D721Med (cell line): ENCODE measurements at regions not wholly inside any gene's neighbourhood (a gene's known extent, or its start where the extent isn't known, plus 50 kb on each side); places are given as distances from the start of the nearest gene placed in this dataset.

Source experiments
- DNase-seq: peaks from one replicate; pipeline ENCODE4 v3.0.0; 2011; ENCODE audit warnings: low spot score; ENCODE audit not compliant: insufficient read length
- FAIRE-seq: peaks from 2 replicates; lab custom pipeline; 2011; peaks lifted over from hg19 to GRCh38; lab: Jason Lieb, UNC
- CTCF ChIP-seq: IDR thresholded peaks from 2 replicates; pipeline ENCODE4 v1.5.1; 2012; ENCODE audit warnings: mild to moderate bottlenecking, control low read depth; ENCODE audit not compliant: insufficient read depth; ENCODE audit errors: missing control alignments

- TF ChIP-seq CTCF, result no peak
- FAIRE-seq, result no peak
- no peak for DNase-seq
These were observed 67.8 kb upstream of the NAP1L1 start for GRCh38 chr12:76152181-76152807.

- DNase-seq (no peak), FAIRE-seq (no peak)
- TF ChIP-seq CTCF, result no peak
These were observed 59.7 kb upstream of the NAP1L1 start for GRCh38 chr12:76144245-76144549.

DNA sequence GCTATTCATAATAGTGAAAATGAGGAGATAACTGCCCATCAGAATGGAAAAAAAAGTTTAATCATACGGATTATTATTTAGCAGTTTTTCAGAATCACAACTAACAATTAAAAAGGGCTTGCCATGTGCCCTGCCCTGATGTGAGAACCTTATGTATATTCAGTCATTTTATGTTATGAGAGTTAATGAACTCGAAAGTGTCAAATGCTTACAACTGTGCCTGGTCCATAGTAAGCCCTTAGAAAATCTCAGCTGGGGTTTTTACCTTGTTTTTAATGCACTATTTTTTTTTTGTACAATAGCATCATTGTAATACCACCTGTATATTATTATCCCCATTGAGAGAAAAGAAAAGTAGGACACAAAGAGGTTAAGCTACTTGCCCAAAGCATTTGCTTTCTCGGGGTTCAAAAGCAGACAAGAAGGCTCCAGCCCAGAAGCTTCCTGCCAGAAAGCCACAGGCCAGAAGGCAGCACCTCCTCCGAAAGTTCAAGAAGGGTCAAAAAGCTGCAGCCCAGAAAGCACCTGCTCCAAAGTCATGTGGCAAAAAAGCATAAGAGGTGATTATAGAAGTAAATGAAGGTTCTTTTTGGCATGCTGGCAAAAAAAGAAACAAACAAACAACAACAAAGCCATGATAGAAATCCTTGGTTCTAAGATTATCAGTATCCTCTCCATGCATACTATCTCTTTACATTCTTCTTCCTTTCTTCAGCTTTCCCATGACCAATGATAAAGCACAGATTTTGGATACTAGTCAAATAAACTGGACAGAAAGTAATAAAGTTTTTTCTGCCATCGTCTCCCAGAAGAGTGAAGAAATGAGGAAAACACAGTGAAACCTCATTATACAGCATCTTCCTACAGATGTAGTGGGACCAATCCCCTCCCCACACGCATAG, 59.1 kb upstream of the NAP1L1 start:
- DNase-seq (no peak), FAIRE-seq (no peak)
- TF ChIP-seq CTCF, result no peak

DNA sequence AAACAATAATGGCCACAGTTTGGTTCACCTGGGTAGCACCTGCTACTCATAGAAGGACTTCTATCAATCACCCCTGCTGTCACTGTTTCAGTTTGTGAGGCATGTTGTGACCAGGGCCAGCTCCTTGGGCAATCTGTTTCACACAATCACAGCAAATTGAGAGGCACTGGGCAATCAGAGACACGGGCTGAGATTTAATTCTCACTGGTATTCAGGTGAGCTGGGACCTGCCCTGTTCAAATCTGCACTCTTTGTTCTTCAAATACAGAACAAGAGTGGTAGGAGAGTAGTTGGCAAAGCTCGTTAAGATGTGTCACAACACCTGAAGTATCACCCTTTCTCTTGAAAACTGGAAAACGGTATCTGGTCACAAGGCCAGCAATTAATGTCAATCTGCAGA, 57.8 kb upstream of the NAP1L1 start:
- no peak for DNase-seq
- TF ChIP-seq CTCF, result no peak
- no peak for FAIRE-seq

GRCh38 chr12:76138656-76139055, 54.2 kb upstream of the NAP1L1 start:
- TF ChIP-seq CTCF, result no peak
- FAIRE-seq (no peak), DNase-seq (no peak)

GRCh38 chr12:76137606-76138005, 53.1 kb upstream of the NAP1L1 start:
- no peak for TF ChIP-seq CTCF
- FAIRE-seq (no peak), DNase-seq (no peak)

- no peak for TF ChIP-seq CTCF
- no peak for DNase-seq
- no peak for FAIRE-seq
These were observed 51.0 kb upstream of the NAP1L1 start for GRCh38 chr12:76135456-76135855.
